Karpas-422 (cell line): ENCODE measurements at regions not wholly inside any gene's neighbourhood (a gene's known extent, or its start where the extent isn't known, plus 50 kb on each side); places are given as distances from the start of the nearest gene placed in this dataset.

Source experiments
- DNase-seq: peaks from one replicate; pipeline ENCODE4 v3.0.0-alpha.2; 2015
- H2AFZ ChIP-seq: fragments of 200-600 bp; sonication (generic); 2 replicates; pipeline ENCODE4 v1.6.1; 2014; ENCODE audit warnings: antibody characterized with exemption, low read length, mixed read lengths
- H3K27ac ChIP-seq: fragments of 200-600 bp; sonication (generic); 2 replicates; pipeline ENCODE4 v1.5.1; 2014; ENCODE audit warnings: mild to moderate bottlenecking, low read length, moderate library complexity
- H3K27me3 ChIP-seq: fragments of 200-600 bp; sonication (generic); 2 replicates; pipeline ENCODE4 v1.6.1; 2014; ENCODE audit warnings: low read length, mixed read lengths
- H3K36me3 ChIP-seq: fragments of 200-600 bp; sonication (generic); 2 replicates; pipeline ENCODE4 v1.6.1; 2014; ENCODE audit warnings: low read length, mixed read lengths; ENCODE audit not compliant: insufficient read depth
- H3K4me1 ChIP-seq: fragments of 200-600 bp; sonication (generic); 2 replicates; pipeline ENCODE4 v1.6.1; 2014; ENCODE audit warnings: mild to moderate bottlenecking, low read length, mixed read lengths
- H3K4me2 ChIP-seq: fragments of 200-600 bp; sonication (generic); 2 replicates; pipeline ENCODE4 v1.6.1; 2014; ENCODE audit warnings: low read length, low read depth, mild to moderate bottlenecking; ENCODE audit not compliant: poor library complexity, severe bottlenecking
- H3K4me3 ChIP-seq: fragments of 200-600 bp; sonication (generic); 2 replicates; pipeline ENCODE4 v1.5.1; 2014; ENCODE audit warnings: mild to moderate bottlenecking, antibody characterized with exemption, low read length, mixed read lengths
- H3K79me2 ChIP-seq: fragments of 200-600 bp; sonication (generic); 2 replicates; pipeline ENCODE4 v1.6.1; 2014; ENCODE audit warnings: mild to moderate bottlenecking, low read length, mixed read lengths
- H3K9ac ChIP-seq: fragments of 200-600 bp; sonication (generic); 2 replicates; pipeline ENCODE4 v1.6.0; 2014; ENCODE audit warnings: low read length
- H3K9me2 ChIP-seq: fragments of 200-600 bp; sonication (generic), shearing (Covaris generic); replicated peaks from 2 replicates; pipeline ENCODE4 v1.6.0; 2014; ENCODE audit warnings: mild to moderate bottlenecking, low read length, moderate library complexity; ENCODE audit not compliant: insufficient read depth
- H3K9me3 ChIP-seq: fragments of 300-700, 200-600 bp; sonication (generic); 2 replicates; pipeline ENCODE4 v1.6.1; 2014; ENCODE audit warnings: low read length, mixed read lengths
- H4K20me1 ChIP-seq: fragments of 200-600 bp; sonication (generic); 2 replicates; pipeline ENCODE4 v1.6.1; 2014; ENCODE audit warnings: mild to moderate bottlenecking, antibody characterized with exemption, low read length, low read depth; ENCODE audit not compliant: insufficient read depth

DNA sequence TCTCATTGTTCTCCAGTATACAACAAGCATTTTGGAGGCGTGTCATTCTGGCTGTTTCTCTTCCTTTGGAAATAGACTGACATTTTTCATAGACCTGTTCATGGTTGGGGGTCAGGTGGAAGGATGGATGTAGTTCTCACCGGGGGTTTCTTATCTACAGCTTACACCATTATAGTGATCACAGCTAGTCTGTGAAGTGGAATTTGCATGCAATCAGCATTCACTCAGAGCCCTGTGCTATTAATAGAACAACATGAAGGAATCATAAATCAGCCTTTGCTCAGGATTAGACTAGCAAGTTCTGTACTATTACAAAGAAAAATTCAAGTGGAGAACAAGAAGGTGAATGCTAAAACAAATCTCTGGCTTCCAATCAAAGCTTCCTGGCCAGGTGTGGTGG is 132.6 kb upstream of the PUDP start:
- H3K4me3 ChIP-seq: no peak overlapping the region

DNA sequence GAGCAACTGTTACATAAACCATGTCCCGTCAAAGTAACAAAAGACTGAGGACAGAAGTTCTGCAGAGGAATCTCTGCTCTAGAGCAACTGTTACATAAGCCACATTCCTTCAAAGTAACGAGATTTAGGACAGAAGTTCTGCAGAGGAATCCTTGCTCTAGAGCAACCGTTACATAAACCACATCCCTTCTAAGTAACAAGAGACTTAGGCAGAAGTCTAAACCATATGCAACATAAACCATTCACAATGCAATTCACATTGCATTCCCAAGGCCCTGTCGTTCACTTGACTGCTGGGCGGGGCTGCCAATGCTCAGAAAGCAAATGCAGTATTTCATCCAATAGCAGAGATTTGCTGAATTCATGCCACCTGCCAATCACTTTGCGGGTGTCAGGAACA is 124.4 kb upstream of the PUDP start:
- Histone ChIP-seq H3K36me3 (peaks cover 15% of the 10 kb centered on the region; the same call in 1 of the 2 replicates), H3K27ac (no peak overlapping the region; the same call in 1 of the 2 replicates)

More for the DNA sequence above, 132.6 kb upstream of the PUDP start:
- Histone ChIP-seq H3K79me2 (no peaks in the 10 kb centered on the region), H3K4me2 (no peak overlapping the region), H2AFZ (no peak overlapping the region), H3K9me2 (no peaks in the 10 kb centered on the region), H3K4me1 (peaks cover 14% of the 10 kb centered on the region), H4K20me1 (no peaks in the 10 kb centered on the region), H3K36me3 (peaks cover 26% of the 10 kb centered on the region), H3K9ac (no peak overlapping the region), H3K9me3 (no peaks in the 10 kb centered on the region), H3K27ac (no peak overlapping the region), H3K27me3 (no peaks in the 10 kb centered on the region)
- DNase-seq: no peak

GRCh38 chrX:7270933-7271332 is 123.0 kb upstream of the PUDP start:
- peaks cover 32% of the 10 kb centered on the region for H3K4me1 ChIP-seq

More for the DNA sequence above, 124.4 kb upstream of the PUDP start:
- Histone ChIP-seq H3K9ac (no peak overlapping the region), H3K4me3 (no peak overlapping the region), H3K27me3 (no peaks in the 10 kb centered on the region), H3K4me2 (no peak overlapping the region), H2AFZ (no peak overlapping the region), H4K20me1 (no peaks in the 10 kb centered on the region), H3K9me2 (no peaks in the 10 kb centered on the region), H3K79me2 (no peaks in the 10 kb centered on the region), H3K9me3 (no peaks in the 10 kb centered on the region), H3K4me1 (peaks cover 32% of the 10 kb centered on the region)
- DNase-seq: no peak

DNA sequence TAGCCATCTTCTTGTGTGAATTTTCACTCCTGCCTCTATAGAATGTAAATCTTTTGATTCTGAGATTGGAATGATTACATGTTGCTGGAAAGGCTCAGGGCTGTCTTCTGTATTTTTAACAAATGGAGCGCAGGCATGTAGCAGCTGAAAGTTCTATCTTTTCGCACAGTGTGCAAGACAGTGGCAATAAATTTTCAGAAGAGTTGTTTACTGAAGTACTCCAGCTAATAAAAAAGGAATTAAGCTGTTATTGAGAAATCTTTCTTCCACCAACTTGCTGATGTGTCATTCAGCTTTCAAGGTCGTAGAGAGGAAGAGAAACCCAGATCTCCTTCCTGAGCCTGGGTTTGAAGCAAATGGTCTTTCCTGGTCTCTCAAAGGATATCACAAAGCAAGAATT is 122.0 kb upstream of the PUDP start:
- Histone ChIP-seq H3K9ac (no peak overlapping the region), H3K27ac (no peak overlapping the region), H3K4me3 (no peak overlapping the region), H3K79me2 (peaks cover 1% of the 10 kb centered on the region; the same call in 1 of the 2 replicates), H4K20me1 (no peaks in the 10 kb centered on the region; the same call in 1 of the 2 replicates), H3K4me1 (peaks cover 39% of the 10 kb centered on the region), H2AFZ (no peak overlapping the region), H3K27me3 (no peaks in the 10 kb centered on the region), H3K36me3 (peaks cover 13% of the 10 kb centered on the region; the same call in 1 of the 2 replicates), H3K9me3 (no peaks in the 10 kb centered on the region), H3K4me2 (no peak overlapping the region), H3K9me2 (no peaks in the 10 kb centered on the region)
- no peak for DNase-seq

More at GRCh38 chrX:7270933-7271332, 123.0 kb upstream of the PUDP start:
- Histone ChIP-seq H3K9ac (no peak overlapping the region), H2AFZ (no peak overlapping the region), H3K9me2 (no peaks in the 10 kb centered on the region), H3K27me3 (no peaks in the 10 kb centered on the region), H4K20me1 (no peaks in the 10 kb centered on the region), H3K79me2 (no peaks in the 10 kb centered on the region), H3K9me3 (no peaks in the 10 kb centered on the region), H3K27ac (no peak overlapping the region), H3K36me3 (peaks cover 17% of the 10 kb centered on the region; the same call in 1 of the 2 replicates), H3K4me3 (no peak overlapping the region), H3K4me2 (no peak overlapping the region)
- DNase-seq: no peak

DNA sequence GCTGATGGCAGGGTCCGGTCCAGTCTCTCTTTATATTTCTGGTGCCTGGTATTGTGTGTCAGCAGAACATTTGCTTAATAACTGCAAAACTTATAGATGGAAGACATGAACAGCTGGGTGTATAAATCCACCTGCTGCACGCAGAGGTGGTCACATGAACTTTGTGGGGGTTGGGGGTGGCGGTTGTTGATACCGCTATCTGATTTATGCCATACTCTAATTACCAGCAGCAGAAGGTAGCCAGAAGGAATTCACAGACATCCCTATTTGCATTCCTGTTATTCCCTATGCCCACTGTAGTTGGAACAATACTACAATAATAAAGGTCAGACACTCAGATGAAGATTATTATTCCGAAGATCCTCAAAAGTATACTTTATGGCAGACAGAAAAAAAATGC is 121.6 kb upstream of the PUDP start:
- peaks cover 3% of the 10 kb centered on the region; the same call in 1 of the 2 replicates for H3K79me2 ChIP-seq
- peaks cover 2% of the 10 kb centered on the region; the same call in 1 of the 2 replicates for H4K20me1 ChIP-seq
- peaks cover 43% of the 10 kb centered on the region for H3K4me1 ChIP-seq
- DNase-seq: no peak
- H3K4me2 ChIP-seq: no peak overlapping the region
- H3K9me3 ChIP-seq: no peaks in the 10 kb centered on the region
- H3K4me3 ChIP-seq: no peak overlapping the region
- H3K27me3 ChIP-seq: no peaks in the 10 kb centered on the region
- no peak overlapping the region for H3K27ac ChIP-seq
- H3K36me3 ChIP-seq: peaks cover 12% of the 10 kb centered on the region; the same call in 1 of the 2 replicates
- no peak overlapping the region for H3K9ac ChIP-seq
- no peak overlapping the region for H2AFZ ChIP-seq
- H3K9me2 ChIP-seq: no peaks in the 10 kb centered on the region

DNA sequence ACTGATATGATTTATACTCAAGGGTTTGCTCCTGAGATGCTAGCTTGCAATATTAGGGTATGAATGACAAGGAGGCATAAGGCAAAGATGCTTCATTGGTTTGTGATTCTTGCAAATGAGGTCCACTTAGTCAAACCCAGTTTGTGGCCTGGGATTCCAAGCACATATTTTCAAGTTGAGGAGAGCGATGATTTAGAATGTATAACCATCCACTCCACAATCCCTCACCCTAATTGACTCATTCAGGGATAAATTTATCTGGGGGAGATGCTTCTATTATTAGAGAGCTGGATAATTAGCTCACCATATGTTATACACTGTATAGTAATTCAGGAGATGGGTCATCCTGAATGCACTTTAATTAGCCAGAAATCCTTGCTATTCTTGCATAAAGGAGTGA is 118.3 kb upstream of the PUDP start:
- Histone ChIP-seq H3K79me2 (peaks cover 3% of the 10 kb centered on the region; the same call in 1 of the 2 replicates), H3K36me3 (peaks cover 20% of the 10 kb centered on the region), H3K4me2 (no peak overlapping the region), H3K27ac (no peak overlapping the region), H3K4me1 (peaks cover 55% of the 10 kb centered on the region), H4K20me1 (peaks cover 10% of the 10 kb centered on the region; the same call in 1 of the 2 replicates), H3K9ac (no peak overlapping the region), H3K9me2 (no peaks in the 10 kb centered on the region), H3K4me3 (no peak overlapping the region), H3K27me3 (no peaks in the 10 kb centered on the region), H3K9me3 (no peaks in the 10 kb centered on the region), H2AFZ (no peak overlapping the region)
- DNase-seq: no peak

- Histone ChIP-seq H3K36me3 (peaks cover 20% of the 10 kb centered on the region), H3K4me3 (peak overlapping the region; percentile 21; the same call in 1 of the 2 replicates)
Measured at GRCh38 chrX:7264399-7264798, 116.4 kb upstream of the PUDP start.

GRCh38 chrX:7263961-7264360 is 116.0 kb upstream of the PUDP start:
- peaks cover 3% of the 10 kb centered on the region; the same call in 1 of the 2 replicates for H3K79me2 ChIP-seq
- H3K9me3 ChIP-seq: no peaks in the 10 kb centered on the region
- peak overlapping the region; percentile 50 for H3K4me2 ChIP-seq
- no peak overlapping the region for H2AFZ ChIP-seq
- H3K27me3 ChIP-seq: no peaks in the 10 kb centered on the region
- H3K9ac ChIP-seq: no peak overlapping the region
- peak; percentile 45 for DNase-seq
- peak overlapping the region; percentile 21; the same call in 1 of the 2 replicates for H3K4me3 ChIP-seq
- H3K36me3 ChIP-seq: peaks cover 21% of the 10 kb centered on the region
- peaks cover 61% of the 10 kb centered on the region for H3K4me1 ChIP-seq
- H3K27ac ChIP-seq: peak overlapping the region; percentile 56
- H3K9me2 ChIP-seq: no peaks in the 10 kb centered on the region
- peaks cover 10% of the 10 kb centered on the region; the same call in 1 of the 2 replicates for H4K20me1 ChIP-seq

More at GRCh38 chrX:7264399-7264798, 116.4 kb upstream of the PUDP start:
- Histone ChIP-seq H3K79me2 (peaks cover 3% of the 10 kb centered on the region; the same call in 1 of the 2 replicates), H3K27me3 (no peaks in the 10 kb centered on the region), H3K4me2 (peak overlapping the region; percentile 50), H3K27ac (peak overlapping the region; percentile 56), H2AFZ (no peak overlapping the region), H3K9me2 (no peaks in the 10 kb centered on the region), H4K20me1 (peaks cover 10% of the 10 kb centered on the region; the same call in 1 of the 2 replicates), H3K9me3 (no peaks in the 10 kb centered on the region), H3K4me1 (peaks cover 63% of the 10 kb centered on the region), H3K9ac (no peak overlapping the region)
- DNase-seq: peak; percentile 81
